ENCODE measurements at regions not wholly inside any gene's neighbourhood (a gene's known extent, or its start where the extent isn't known, plus 50 kb on each side); places are given as distances from the start of the nearest gene placed in this dataset.

DNA sequence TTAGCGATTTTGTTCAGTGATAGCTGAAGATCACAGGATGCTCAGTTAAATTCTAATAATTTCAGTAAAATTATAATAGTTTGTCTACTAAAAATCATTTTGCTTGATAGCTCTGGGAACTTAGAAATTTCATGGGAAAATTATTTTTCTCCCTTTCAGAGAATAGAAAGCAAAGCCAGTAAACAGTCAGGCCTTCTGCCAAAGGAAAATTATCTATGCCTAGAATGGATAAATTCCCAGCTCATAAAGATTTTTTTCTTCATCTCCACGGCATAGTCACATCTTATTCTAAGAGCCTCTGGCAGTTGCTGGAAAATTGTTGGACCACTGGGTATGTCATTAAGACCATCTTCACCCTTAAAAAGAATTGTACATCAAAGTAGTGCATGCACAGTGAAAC is 169.6 kb upstream of the ANO3 start:
- TF ChIP-seq, protein P1, sequence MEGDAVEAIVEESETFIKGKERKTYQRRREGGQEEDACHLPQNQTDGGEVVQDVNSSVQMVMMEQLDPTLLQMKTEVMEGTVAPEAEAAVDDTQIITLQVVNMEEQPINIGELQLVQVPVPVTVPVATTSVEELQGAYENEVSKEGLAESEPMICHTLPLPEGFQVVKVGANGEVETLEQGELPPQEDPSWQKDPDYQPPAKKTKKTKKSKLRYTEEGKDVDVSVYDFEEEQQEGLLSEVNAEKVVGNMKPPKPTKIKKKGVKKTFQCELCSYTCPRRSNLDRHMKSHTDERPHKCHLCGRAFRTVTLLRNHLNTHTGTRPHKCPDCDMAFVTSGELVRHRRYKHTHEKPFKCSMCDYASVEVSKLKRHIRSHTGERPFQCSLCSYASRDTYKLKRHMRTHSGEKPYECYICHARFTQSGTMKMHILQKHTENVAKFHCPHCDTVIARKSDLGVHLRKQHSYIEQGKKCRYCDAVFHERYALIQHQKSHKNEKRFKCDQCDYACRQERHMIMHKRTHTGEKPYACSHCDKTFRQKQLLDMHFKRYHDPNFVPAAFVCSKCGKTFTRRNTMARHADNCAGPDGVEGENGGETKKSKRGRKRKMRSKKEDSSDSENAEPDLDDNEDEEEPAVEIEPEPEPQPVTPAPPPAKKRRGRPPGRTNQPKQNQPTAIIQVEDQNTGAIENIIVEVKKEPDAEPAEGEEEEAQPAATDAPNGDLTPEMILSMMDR (IDR thresholded peaks at IDR 0.05), result no peak
- TF ChIP-seq FOXJ3 (CRISPR knock-in tag; IDR thresholded peaks at IDR 0.05; ENCODE audit: borderline replicate concordance) (no peak), TCF7 (CRISPR knock-in tag; IDR thresholded peaks at IDR 0.05; ENCODE audit: low read depth) (no peak), NFE2L1 (CRISPR knock-in tag; IDR thresholded peaks at IDR 0.05) (no peak), ZNF138 (CRISPR knock-in tag; conservative IDR thresholded peaks at IDR 0.05) (no peak), CREM (CRISPR knock-in tag; IDR thresholded peaks at IDR 0.05) (no peak), SP1 (CRISPR knock-in tag; conservative IDR thresholded peaks at IDR 0.05) (no peak), ZNF232 (CRISPR knock-in tag; IDR thresholded peaks at IDR 0.05) (no peak)
- TF ChIP-seq, protein P2, sequence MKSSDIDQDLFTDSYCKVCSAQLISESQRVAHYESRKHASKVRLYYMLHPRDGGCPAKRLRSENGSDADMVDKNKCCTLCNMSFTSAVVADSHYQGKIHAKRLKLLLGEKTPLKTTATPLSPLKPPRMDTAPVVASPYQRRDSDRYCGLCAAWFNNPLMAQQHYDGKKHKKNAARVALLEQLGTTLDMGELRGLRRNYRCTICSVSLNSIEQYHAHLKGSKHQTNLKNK (CRISPR knock-in tag; IDR thresholded peaks at IDR 0.05), result no peak
- TF ChIP-seq, protein P3, sequence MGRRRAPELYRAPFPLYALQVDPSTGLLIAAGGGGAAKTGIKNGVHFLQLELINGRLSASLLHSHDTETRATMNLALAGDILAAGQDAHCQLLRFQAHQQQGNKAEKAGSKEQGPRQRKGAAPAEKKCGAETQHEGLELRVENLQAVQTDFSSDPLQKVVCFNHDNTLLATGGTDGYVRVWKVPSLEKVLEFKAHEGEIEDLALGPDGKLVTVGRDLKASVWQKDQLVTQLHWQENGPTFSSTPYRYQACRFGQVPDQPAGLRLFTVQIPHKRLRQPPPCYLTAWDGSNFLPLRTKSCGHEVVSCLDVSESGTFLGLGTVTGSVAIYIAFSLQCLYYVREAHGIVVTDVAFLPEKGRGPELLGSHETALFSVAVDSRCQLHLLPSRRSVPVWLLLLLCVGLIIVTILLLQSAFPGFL (CRISPR knock-in tag; IDR thresholded peaks at IDR 0.05; ENCODE audit: borderline replicate concordance), result no peak
- TF ChIP-seq, protein P4, sequence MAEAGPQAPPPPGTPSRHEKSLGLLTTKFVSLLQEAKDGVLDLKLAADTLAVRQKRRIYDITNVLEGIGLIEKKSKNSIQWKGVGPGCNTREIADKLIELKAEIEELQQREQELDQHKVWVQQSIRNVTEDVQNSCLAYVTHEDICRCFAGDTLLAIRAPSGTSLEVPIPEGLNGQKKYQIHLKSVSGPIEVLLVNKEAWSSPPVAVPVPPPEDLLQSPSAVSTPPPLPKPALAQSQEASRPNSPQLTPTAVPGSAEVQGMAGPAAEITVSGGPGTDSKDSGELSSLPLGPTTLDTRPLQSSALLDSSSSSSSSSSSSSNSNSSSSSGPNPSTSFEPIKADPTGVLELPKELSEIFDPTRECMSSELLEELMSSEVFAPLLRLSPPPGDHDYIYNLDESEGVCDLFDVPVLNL (CRISPR knock-in tag; IDR thresholded peaks at IDR 0.05; ENCODE audit: borderline replicate concordance, low read depth), result no peak
- TF ChIP-seq, protein P5, sequence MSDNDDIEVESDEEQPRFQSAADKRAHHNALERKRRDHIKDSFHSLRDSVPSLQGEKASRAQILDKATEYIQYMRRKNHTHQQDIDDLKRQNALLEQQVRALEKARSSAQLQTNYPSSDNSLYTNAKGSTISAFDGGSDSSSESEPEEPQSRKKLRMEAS (CRISPR knock-in tag; IDR thresholded peaks at IDR 0.05), result no peak
